ENCODE measurements at regions not wholly inside any gene's neighbourhood (a gene's known extent, or its start where the extent isn't known, plus 50 kb on each side); places are given as distances from the start of the nearest gene placed in this dataset.
A peak's percentile ranks its signal among the peaks of the same experiment; 100 is the strongest.

GRCh38 chr2:61764035-61764800 is 89.6 kb downstream of the FAM161A start:
- TF ChIP-seq CTCF (IDR thresholded peaks at IDR 0.05; ENCODE audit: low read depth, low read length) (no peak), MYC (IDR thresholded peaks at IDR 0.05; ENCODE audit: low read depth, low read length) (peak; percentile 87), MAX (IDR thresholded peaks at IDR 0.05; ENCODE audit: low read depth, low read length) (peak; percentile 74; the same call in 1 of the 2 replicates), POLR2A (IDR thresholded peaks at IDR 0.05; ENCODE audit: extremely low read depth, insufficient read length) (peak; percentile 93)
- H3K4me3 ChIP-seq (ENCODE audit: low read depth, low read length), result peak overlapping the region; percentile 81
- DNase-seq (ENCODE audit: low read depth), result peak; percentile 100

- H3K4me3 ChIP-seq (ENCODE audit: low read depth, low read length), result peak overlapping the region; percentile 81
- DNase-seq (ENCODE audit: low read depth), result peak; percentile 86
- TF ChIP-seq POLR2A (IDR thresholded peaks at IDR 0.05; ENCODE audit: extremely low read depth, insufficient read length) (no peak), MAX (IDR thresholded peaks at IDR 0.05; ENCODE audit: low read depth, low read length) (peak; percentile 60; the same call in 1 of the 2 replicates), CTCF (IDR thresholded peaks at IDR 0.05; ENCODE audit: low read depth, low read length) (no peak), MYC (IDR thresholded peaks at IDR 0.05; ENCODE audit: low read depth, low read length) (peak; percentile 43; the same call in 1 of the 2 replicates)
These were observed 90.2 kb downstream of the FAM161A start for GRCh38 chr2:61763605-61764034.

- no peak overlapping the region for H3K4me3 ChIP-seq (ENCODE audit: low read depth, low read length)
- DNase-seq (ENCODE audit: low read depth), result no peak
- no peak for TF ChIP-seq POLR2A (IDR thresholded peaks at IDR 0.05; ENCODE audit: extremely low read depth, insufficient read length)
- TF ChIP-seq CTCF (IDR thresholded peaks at IDR 0.05; ENCODE audit: low read depth, low read length), result no peak
- no peak for TF ChIP-seq MAX (IDR thresholded peaks at IDR 0.05; ENCODE audit: low read depth, low read length)
- no peak for TF ChIP-seq MYC (IDR thresholded peaks at IDR 0.05; ENCODE audit: low read depth, low read length)
These were observed 91.6 kb downstream of the FAM161A start for GRCh38 chr2:61762292-61762691.

GRCh38 chr2:61759718-61760117 is 94.1 kb downstream of the FAM161A start:
- no peak for TF ChIP-seq MYC (IDR thresholded peaks at IDR 0.05; ENCODE audit: low read depth, low read length)
- TF ChIP-seq POLR2A (IDR thresholded peaks at IDR 0.05; ENCODE audit: extremely low read depth, insufficient read length), result no peak
- no peak for TF ChIP-seq MAX (IDR thresholded peaks at IDR 0.05; ENCODE audit: low read depth, low read length)
- TF ChIP-seq CTCF (IDR thresholded peaks at IDR 0.05; ENCODE audit: low read depth, low read length), result no peak
- no peak overlapping the region for H3K4me3 ChIP-seq (ENCODE audit: low read depth, low read length)
- DNase-seq (ENCODE audit: low read depth), result no peak

GRCh38 chr2:61759005-61759404 is 94.9 kb downstream of the FAM161A start:
- DNase-seq (ENCODE audit: low read depth), result peak; percentile 67
- TF ChIP-seq MYC (IDR thresholded peaks at IDR 0.05; ENCODE audit: low read depth, low read length) (no peak), POLR2A (IDR thresholded peaks at IDR 0.05; ENCODE audit: extremely low read depth, insufficient read length) (no peak), CTCF (IDR thresholded peaks at IDR 0.05; ENCODE audit: low read depth, low read length) (no peak), MAX (IDR thresholded peaks at IDR 0.05; ENCODE audit: low read depth, low read length) (no peak)
- no peak overlapping the region for H3K4me3 ChIP-seq (ENCODE audit: low read depth, low read length)

All from NB4 (cell line).